HCT116 (cell line): ENCODE measurements at regions not wholly inside any gene's neighbourhood (a gene's known extent, or its start where the extent isn't known, plus 50 kb on each side); places are given as distances from the start of the nearest gene placed in this dataset.

Experiments
- ATAC-seq: fragments of 200-7000 bp; cut with Tn5 transposase; 2 replicates; pipeline ENCODE4 v1.9.1; 2020; ENCODE audit warnings: mild to moderate bottlenecking, moderate library complexity
- BruUV-seq: library from RNA; stranded (reverse); fragments of 400-500 nt; replicated peaks from 2 replicates; lab custom pipeline; 2021; lab: Mats Ljungman, UMichigan
- CTCF ChIA-PET: fragments of 300-600 bp; sonication (Branson Sonifier 250); formaldehyde crosslinking; loops from one replicate; lab custom pipeline; 2021; ENCODE audit warnings: antibody characterized with exemption; lab: Charles Lee
- POLR2A ChIA-PET: fragments of 300-600, 350-600 bp; sonication (Branson Sonifier 250); formaldehyde crosslinking; loops from one replicate; lab custom pipeline; 2021; ENCODE audit warnings: antibody characterized with exemption; lab: Charles Lee
- RAD21 ChIA-PET, 2 experiments: fragments of 300-600 bp; sonication (Branson Sonifier 250); formaldehyde crosslinking; loops; one replicate each; lab custom pipeline; 2023; ENCODE audit warnings: low total read pairs in 2 of 2; ENCODE audit not compliant: uncharacterized antibody in 2 of 2, unreplicated experiment in 2 of 2, low non-redundant PET in 1 of 2; lab: Charles Lee
- DNase-seq: peaks from one replicate; pipeline ENCODE4 v3.0.0-alpha.2; 2010; ENCODE audit warnings: low read depth, low spot score
- H2AFZ ChIP-seq: fragments of 200-600 bp; shearing (Covaris generic), sonication (generic); 2 replicates; pipeline ENCODE4 v1.6.1; 2017; ENCODE audit warnings: low read depth, mixed run types, mixed read lengths, antibody characterized with exemption, low read length; ENCODE audit not compliant: poor library complexity, severe bottlenecking
- H3K27ac ChIP-seq: 2 replicates; pipeline ENCODE4 v1.5.1; 2012; ENCODE audit warnings: low read depth, low read length
- H3K27me3 ChIP-seq: fragments of 200-600 bp; sonication (generic); 2 replicates; pipeline ENCODE4 v1.6.1; 2016; ENCODE audit warnings: mixed run types, low read length, mixed read lengths; ENCODE audit not compliant: insufficient read depth
- H3K36me3 ChIP-seq, 2 experiments: fragments of 200-500 bp in 1 of 2; fragments of 200-600 bp in 1 of 2; sonication (Bioruptor generic) in 1 of 2; sonication (generic) in 1 of 2; 2 replicates each; pipeline versions ENCODE4 v1.5.1 to v1.6.1; 2014 to 2016; ENCODE audit warnings: low read length in 2 of 2, inconsistent platforms in 1 of 2, mixed read lengths in 1 of 2, mixed run types in 1 of 2; ENCODE audit not compliant: insufficient read depth in 2 of 2, control insufficient read depth in 1 of 2
- H3K4me1 ChIP-seq, 2 experiments: fragments of 200-600 bp in 1 of 2; sonication (generic) in 1 of 2; 2 replicates each; pipeline versions ENCODE4 v1.5.1 to v1.6.1; 2012 to 2017; ENCODE audit warnings: low read length in 2 of 2, inconsistent platforms in 1 of 2, mild to moderate bottlenecking in 1 of 2, mixed read lengths in 1 of 2, mixed run types in 1 of 2, moderate library complexity in 1 of 2; ENCODE audit not compliant: insufficient read depth in 2 of 2, control insufficient read depth in 1 of 2
- H3K4me2 ChIP-seq: fragments of 200-600 bp; sonication (generic); 2 replicates; pipeline ENCODE4 v1.6.1; 2017; ENCODE audit warnings: mixed run types, low read length, mixed read lengths
- H3K4me3 ChIP-seq, 2 experiments: fragments of 200-600 bp in 1 of 2; sonication (generic) in 1 of 2; replicated peaks in 1 of 2; 2 replicates each; pipeline ENCODE4 v1.5.1; 2011 to 2016; ENCODE audit warnings: low read length in 2 of 2, control low read depth in 1 of 2, low read depth in 1 of 2, mild to moderate bottlenecking in 1 of 2, mixed read lengths in 1 of 2, mixed run types in 1 of 2
- H3K79me2 ChIP-seq: fragments of 200-600 bp; sonication (generic); 2 replicates; pipeline ENCODE4 v1.6.1; 2017; ENCODE audit warnings: mild to moderate bottlenecking, mixed run types, low read length, moderate library complexity, mixed read lengths; ENCODE audit not compliant: insufficient read depth
- H3K9ac ChIP-seq: fragments of 200-600 bp; sonication (generic); 2 replicates; pipeline ENCODE4 v1.6.1; 2016; ENCODE audit warnings: low read length, mixed read lengths
- H3K9me2 ChIP-seq: fragments of 200-600 bp; sonication (generic), shearing (Covaris generic); 2 replicates; pipeline ENCODE4 v1.6.1; 2017; ENCODE audit warnings: mixed run types, mild to moderate bottlenecking, moderate library complexity; ENCODE audit not compliant: insufficient read depth
- H3K9me3 ChIP-seq, 2 experiments: fragments of 200-500 bp in 1 of 2; fragments of 200-600 bp in 1 of 2; sonication (Bioruptor generic) in 1 of 2; sonication (generic) in 1 of 2; 2 replicates each; pipeline ENCODE4 v1.6.1; 2014 to 2017; ENCODE audit warnings: low read length in 2 of 2, mixed read lengths in 2 of 2, inconsistent platforms in 1 of 2, low read depth in 1 of 2, mild to moderate bottlenecking in 1 of 2, mixed run types in 1 of 2, moderate library complexity in 1 of 2; ENCODE audit not compliant: control insufficient read depth in 1 of 2, insufficient read depth in 1 of 2
- H4K20me1 ChIP-seq: fragments of 200-600 bp; sonication (generic), shearing (Covaris generic); 2 replicates; pipeline ENCODE4 v1.6.1; 2017; ENCODE audit warnings: mixed run types, mild to moderate bottlenecking, moderate library complexity; ENCODE audit not compliant: insufficient read depth
- ATF3 ChIP-seq: IDR thresholded peaks from 2 replicates; pipeline ENCODE4 v1.6.1; 2012
- CTCF ChIP-seq, 3 experiments: fragments of 200-600 bp in 1 of 3; sonication (generic) in 1 of 3; IDR thresholded peaks in 2 of 3; conservative IDR thresholded peaks in 1 of 3; 2 replicates each; pipeline ENCODE4 v1.5.1; 2012 to 2017; ENCODE audit warnings: low read depth in 2 of 3, low read length in 2 of 3, antibody characterized with exemption in 1 of 3, borderline replicate concordance in 1 of 3, control low read depth in 1 of 3, mild to moderate bottlenecking in 1 of 3, mixed read lengths in 1 of 3, mixed run types in 1 of 3, moderate library complexity in 1 of 3; ENCODE audit not compliant: insufficient read depth in 1 of 3
- ELF1 ChIP-seq: IDR thresholded peaks from 2 replicates; pipeline ENCODE4 v1.6.1; 2012; ENCODE audit warnings: low read depth, borderline replicate concordance
- EZH2phosphoT487 ChIP-seq: fragments of 200-600 bp; IDR thresholded peaks from 2 replicates; pipeline ENCODE4 v1.6.1; 2018; ENCODE audit warnings: antibody characterized with exemption, borderline replicate concordance
- JUND ChIP-seq: IDR thresholded peaks from 2 replicates; pipeline ENCODE4 v1.6.1; 2012
- MAX ChIP-seq: IDR thresholded peaks from 2 replicates; pipeline ENCODE4 v1.6.1; 2012
- POLR2A ChIP-seq: IDR thresholded peaks from 2 replicates; pipeline ENCODE4 v1.7.0; 2011; ENCODE audit warnings: borderline replicate concordance; ENCODE audit not compliant: insufficient read depth, insufficient read length; ENCODE audit errors: extremely low read depth
- RAD21 ChIP-seq: IDR thresholded peaks from 2 replicates; pipeline ENCODE4 v1.6.1; 2012; ENCODE audit warnings: low read depth, mild to moderate bottlenecking
- SRF ChIP-seq: IDR thresholded peaks from 2 replicates; pipeline ENCODE4 v1.6.1; 2012; ENCODE audit warnings: low read depth
- TCF7L2 ChIP-seq: IDR thresholded peaks from 2 replicates; pipeline ENCODE4 v1.7.0; 2011; ENCODE audit warnings: borderline replicate concordance, inconsistent platforms; ENCODE audit not compliant: insufficient read depth, insufficient read length; ENCODE audit errors: extremely low read depth
- ZBTB33 ChIP-seq: IDR thresholded peaks from 2 replicates; pipeline ENCODE4 v1.6.1; 2011; ENCODE audit warnings: mild to moderate bottlenecking, low read length, moderate library complexity; ENCODE audit not compliant: insufficient replicate concordance; ENCODE audit errors: extremely low read depth
- intact Hi-C: fragments of 100-400 bp; cut with micrococcal nuclease; formaldehyde crosslinking; loops from 2 replicates; pipeline ENCODE4 v1.10.0; 2022

- Histone ChIP-seq H3K9ac (no peak overlapping the region), H3K79me2 (no peaks in the 10 kb centered on the region), H3K27me3 (no peaks in the 10 kb centered on the region), H3K4me1 (no peaks in the 10 kb centered on the region), H3K9me2 (no peaks in the 10 kb centered on the region), H3K4me3 (no peak overlapping the region), H3K4me2 (no peak overlapping the region), H3K27ac (no peak overlapping the region), H2AFZ (no peak overlapping the region), H3K9me3 (no peaks in the 10 kb centered on the region), H3K36me3 (no peaks in the 10 kb centered on the region), H4K20me1 (no peaks in the 10 kb centered on the region)
- TF ChIP-seq SRF (no peak), POLR2A (no peak), ELF1 (no peak), RAD21 (no peak), JUND (no peak), CTCF (IDR thresholded peaks at IDR 0.05 in 2 of 3, conservative IDR thresholded peaks at IDR 0.05 in 1 of 3; ENCODE audit: borderline replicate concordance in 1 of 3, insufficient read depth in 1 of 3, low read depth in 2 of 3, low read length in 2 of 3) (no peak), ZBTB33 (no peak), EZH2phosphoT487 (no peak), MAX (no peak), ATF3 (no peak), TCF7L2 (no peak)
- RAD21 ChIA-PET: no interaction called here
- DNase-seq (no peak), ATAC-seq (no peak)
- intact Hi-C loops: no loop called here
- no TSS peak for BruUV-seq
- POLR2A ChIA-PET: no interaction called here
- CTCF ChIA-PET: no interaction called here
Measured at GRCh38 chr10:130835068-130835467, 476.5 kb downstream of the TCERG1L start.
